ENCODE measurements at regions not wholly inside any gene's neighbourhood (a gene's known extent, or its start where the extent isn't known, plus 50 kb on each side); places are given as distances from the start of the nearest gene placed in this dataset.

DNA sequence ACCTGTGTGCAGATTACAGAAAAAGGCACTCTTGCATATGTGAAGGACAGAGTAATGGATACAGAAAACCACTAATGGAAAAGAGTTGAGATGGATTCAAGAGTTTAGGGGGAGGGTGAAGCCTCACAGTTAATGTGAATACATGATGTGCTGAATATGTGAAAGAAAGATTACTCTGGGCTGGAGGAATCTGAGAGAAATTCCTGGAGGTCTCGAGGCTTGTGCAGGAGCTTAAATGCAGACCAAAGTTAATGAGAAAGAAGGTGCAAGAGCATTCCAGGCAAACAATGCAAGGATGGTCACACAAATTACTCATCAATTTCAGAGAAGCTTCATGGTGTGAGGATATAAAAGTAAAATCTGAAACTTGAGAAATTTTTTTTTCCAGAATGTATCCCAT, 768.8 kb downstream of the STPG2 start:
- no peak for TF ChIP-seq CTCF (IDR thresholded peaks at IDR 0.05; ENCODE audit: low read length)
- TF ChIP-seq EZH2 (IDR thresholded peaks at IDR 0.05; ENCODE audit: borderline replicate concordance, low read length) = no peak
